ENCODE measurements at regions not wholly inside any gene's neighbourhood (a gene's known extent, or its start where the extent isn't known, plus 50 kb on each side); places are given as distances from the start of the nearest gene placed in this dataset.

DNA sequence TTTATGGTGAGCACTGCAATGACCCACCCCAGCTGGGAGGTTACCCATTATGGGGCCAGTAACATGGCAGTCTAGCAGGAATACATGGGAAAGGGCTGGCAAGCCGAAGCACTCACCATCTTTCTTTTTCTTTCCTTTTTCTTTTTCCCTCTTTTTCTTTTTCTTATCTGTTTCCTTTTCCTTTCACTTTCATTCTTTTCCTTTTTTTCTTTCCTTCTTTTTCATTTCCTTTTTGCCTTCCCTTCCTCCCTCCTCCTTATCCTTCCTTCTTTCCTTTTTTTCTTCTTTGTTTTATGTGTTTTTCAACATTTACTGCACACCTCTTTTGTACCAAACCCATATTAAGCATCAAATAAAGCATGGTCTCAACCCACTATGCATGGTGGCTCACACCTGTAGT lies 501.1 kb downstream of the MED13L start:
- no peak for DNase-seq (ENCODE audit: low spot score in 2 of 2)
- H3K4me3 ChIP-seq (ENCODE audit: low read depth, poor library complexity, severe bottlenecking): no peak overlapping the region
- TF ChIP-seq POLR2A (IDR thresholded peaks at IDR 0.05): no peak
- TF ChIP-seq, protein P1, sequence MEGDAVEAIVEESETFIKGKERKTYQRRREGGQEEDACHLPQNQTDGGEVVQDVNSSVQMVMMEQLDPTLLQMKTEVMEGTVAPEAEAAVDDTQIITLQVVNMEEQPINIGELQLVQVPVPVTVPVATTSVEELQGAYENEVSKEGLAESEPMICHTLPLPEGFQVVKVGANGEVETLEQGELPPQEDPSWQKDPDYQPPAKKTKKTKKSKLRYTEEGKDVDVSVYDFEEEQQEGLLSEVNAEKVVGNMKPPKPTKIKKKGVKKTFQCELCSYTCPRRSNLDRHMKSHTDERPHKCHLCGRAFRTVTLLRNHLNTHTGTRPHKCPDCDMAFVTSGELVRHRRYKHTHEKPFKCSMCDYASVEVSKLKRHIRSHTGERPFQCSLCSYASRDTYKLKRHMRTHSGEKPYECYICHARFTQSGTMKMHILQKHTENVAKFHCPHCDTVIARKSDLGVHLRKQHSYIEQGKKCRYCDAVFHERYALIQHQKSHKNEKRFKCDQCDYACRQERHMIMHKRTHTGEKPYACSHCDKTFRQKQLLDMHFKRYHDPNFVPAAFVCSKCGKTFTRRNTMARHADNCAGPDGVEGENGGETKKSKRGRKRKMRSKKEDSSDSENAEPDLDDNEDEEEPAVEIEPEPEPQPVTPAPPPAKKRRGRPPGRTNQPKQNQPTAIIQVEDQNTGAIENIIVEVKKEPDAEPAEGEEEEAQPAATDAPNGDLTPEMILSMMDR (IDR thresholded peaks at IDR 0.05): no peak
- WGBS, 2 donors: 89 to 90% methylated on average over 1 of the region's 1 CpG
- intact Hi-C loops (cut with DNase I; ENCODE audit: low total_unique reads): no loop called here

DNA sequence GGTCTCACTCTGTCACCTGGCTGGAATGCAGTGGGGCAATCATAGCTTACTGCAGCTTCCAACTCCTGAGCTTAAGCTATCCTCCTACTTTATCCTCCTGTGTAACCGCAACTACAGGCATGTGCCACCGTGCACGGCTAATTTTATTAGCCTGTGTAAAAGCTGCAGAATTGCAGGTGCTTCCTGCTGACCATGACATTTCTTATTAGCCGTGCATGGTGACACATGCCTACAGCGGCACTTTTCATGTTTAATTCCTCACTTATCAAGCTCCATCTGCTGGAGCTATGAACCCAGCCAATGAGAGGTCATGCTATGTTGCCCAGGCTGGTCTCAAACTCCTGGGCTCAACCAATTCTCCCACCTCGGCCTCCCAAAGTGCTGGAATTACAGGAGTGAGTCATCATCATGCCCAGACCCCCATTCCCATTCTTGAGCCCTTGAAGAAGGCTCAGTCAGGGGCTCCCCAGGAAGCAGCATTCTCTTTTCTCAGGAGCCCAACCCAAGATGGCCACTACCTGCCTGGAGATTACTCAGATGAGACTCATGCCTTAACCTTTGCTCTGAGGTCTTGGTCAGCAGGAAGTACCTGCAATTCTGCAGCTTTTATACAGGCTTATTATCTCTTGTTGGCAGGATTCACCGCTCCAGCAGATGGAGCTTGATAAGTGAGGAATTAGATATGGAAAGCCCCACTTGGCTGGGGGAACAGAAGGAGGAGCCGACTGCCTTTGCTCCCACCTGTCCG lies 503.2 kb downstream of the MED13L start:
- WGBS, 2 donors: 67 to 69% methylated on average over 9 of the region's 9 CpGs
- intact Hi-C loops (cut with DNase I; ENCODE audit: low total_unique reads): no loop called here

DNA sequence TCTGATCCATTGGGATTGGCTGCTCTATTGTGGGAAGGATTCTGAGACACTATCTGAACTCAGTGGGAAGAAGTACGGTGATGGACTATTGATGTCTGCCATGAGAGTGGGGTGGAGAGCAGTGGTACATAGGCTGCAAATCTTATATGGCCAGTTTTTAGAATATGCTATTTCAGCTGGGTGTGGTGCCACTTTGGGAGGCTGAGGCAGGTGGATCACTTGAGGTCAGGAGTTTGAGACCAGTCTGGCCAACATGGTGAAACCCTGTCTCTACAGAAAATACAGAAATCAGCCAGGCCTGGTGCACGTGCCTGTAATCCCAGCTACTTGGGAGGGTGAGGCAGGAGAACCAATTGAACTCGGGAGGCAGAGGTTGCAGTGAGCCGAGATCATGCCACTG lies 505.9 kb downstream of the MED13L start:
- WGBS, 2 donors: 83 to 86% methylated on average over 4 of the region's 4 CpGs
- intact Hi-C loops (cut with DNase I; ENCODE audit: low total_unique reads): no loop called here
- DNase-seq (ENCODE audit: low spot score in 2 of 2): no peak
- TF ChIP-seq, protein P1 (IDR thresholded peaks at IDR 0.05): no peak
- TF ChIP-seq POLR2A (IDR thresholded peaks at IDR 0.05): no peak
- no peak overlapping the region for H3K4me3 ChIP-seq (ENCODE audit: low read depth, poor library complexity, severe bottlenecking)

More for the DNA sequence above, 503.2 kb downstream of the MED13L start:
- no peak overlapping the region for H3K4me3 ChIP-seq (ENCODE audit: low read depth, poor library complexity, severe bottlenecking)
- TF ChIP-seq POLR2A (IDR thresholded peaks at IDR 0.05): no peak
- TF ChIP-seq, protein P1 (IDR thresholded peaks at IDR 0.05): no peak
- no peak for DNase-seq (ENCODE audit: low spot score in 2 of 2)

DNA sequence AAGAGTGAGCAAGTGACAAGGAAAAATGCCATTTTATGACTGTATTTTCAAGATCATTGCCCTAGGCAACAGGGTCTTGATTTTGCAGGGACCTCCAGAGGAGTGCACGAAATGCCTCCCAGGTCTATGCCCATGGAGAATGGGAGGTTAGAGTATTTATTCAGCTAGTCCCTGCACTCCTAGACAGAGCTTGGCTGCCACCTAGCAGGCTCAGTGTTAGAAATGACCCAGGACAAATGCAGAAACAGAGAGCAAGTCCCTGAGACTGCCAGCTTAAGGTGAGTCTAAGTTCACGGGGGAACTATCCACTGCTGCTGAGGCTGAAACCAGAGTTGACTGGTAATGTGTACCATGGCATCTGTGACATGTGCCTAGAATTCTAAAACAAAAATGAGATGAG lies 506.4 kb downstream of the MED13L start:
- WGBS, 2 donors: 39 to 50% methylated on average over 1 to 2 of the region's 2 CpGs
- no peak overlapping the region for H3K4me3 ChIP-seq (ENCODE audit: low read depth, poor library complexity, severe bottlenecking)
- intact Hi-C loops (cut with DNase I; ENCODE audit: low total_unique reads): no loop called here
- TF ChIP-seq, protein P1 (IDR thresholded peaks at IDR 0.05): no peak
- TF ChIP-seq POLR2A (IDR thresholded peaks at IDR 0.05): no peak
- no peak for DNase-seq (ENCODE audit: low spot score in 2 of 2)

DNA sequence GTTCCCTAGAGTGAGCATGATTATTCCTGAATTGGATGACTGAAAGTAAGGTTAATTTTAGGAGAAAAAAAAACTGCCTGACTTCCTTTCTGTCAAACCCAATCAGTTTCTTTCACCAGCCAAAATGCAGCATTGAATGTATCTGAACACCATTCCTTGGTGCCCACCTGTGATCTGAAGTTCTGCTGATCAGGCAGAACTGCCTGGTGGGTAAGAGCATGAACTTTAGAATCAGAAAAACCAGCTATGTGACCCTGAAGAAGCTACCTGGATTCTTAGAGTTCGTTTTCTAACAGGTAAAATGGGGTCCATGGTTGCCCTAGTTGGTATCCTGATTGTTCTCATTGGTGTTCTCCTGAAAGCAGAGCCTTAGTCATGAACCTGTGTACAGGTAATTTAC lies 506.9 kb downstream of the MED13L start:
- 36 to 53% methylated on average over 1 of the region's 1 CpG for WGBS, 2 donors
- intact Hi-C loops (cut with DNase I; ENCODE audit: low total_unique reads): no loop called here
- TF ChIP-seq POLR2A (IDR thresholded peaks at IDR 0.05): no peak
- TF ChIP-seq, protein P1 (IDR thresholded peaks at IDR 0.05): no peak
- DNase-seq (ENCODE audit: low spot score in 2 of 2): no peak
- H3K4me3 ChIP-seq (ENCODE audit: low read depth, poor library complexity, severe bottlenecking): no peak overlapping the region

DNA sequence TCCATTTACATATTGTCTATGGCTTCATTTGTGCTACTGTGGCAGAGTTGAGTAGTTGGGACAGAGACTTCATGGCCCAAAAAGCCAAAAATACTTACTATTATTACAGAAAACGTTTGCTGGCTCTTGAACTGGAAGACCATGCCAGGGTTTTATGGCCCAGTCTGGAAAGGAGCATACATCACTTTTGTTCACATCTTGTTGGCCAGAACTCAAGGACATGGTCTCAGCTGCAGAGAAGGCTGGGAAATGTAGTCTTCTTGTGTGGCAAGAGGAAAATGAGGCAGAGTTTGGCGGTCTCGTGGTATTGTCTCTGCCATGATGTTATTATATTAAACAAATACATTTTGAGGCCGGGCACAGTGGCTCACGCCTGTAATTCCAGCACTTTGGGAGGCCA lies 509.6 kb downstream of the MED13L start:
- no peak for TF ChIP-seq POLR2A (IDR thresholded peaks at IDR 0.05)
- TF ChIP-seq, protein P1 (IDR thresholded peaks at IDR 0.05): no peak
- H3K4me3 ChIP-seq (ENCODE audit: low read depth, poor library complexity, severe bottlenecking): no peak overlapping the region
- intact Hi-C loops (cut with DNase I; ENCODE audit: low total_unique reads): no loop called here
- no peak for DNase-seq (ENCODE audit: low spot score in 2 of 2)
- 67 to 74% methylated on average over 5 of the region's 5 CpGs for WGBS, 2 donors

All from lower leg skin (tissue), 4 donors.